Retinal pigment epithelial cell (primary cell): ENCODE measurements at regions not wholly inside any gene's neighbourhood (a gene's known extent, or its start where the extent isn't known, plus 50 kb on each side); places are given as distances from the start of the nearest gene placed in this dataset.
"Not testable (repeated sequence)": the region's sequence is repeated elsewhere in the genome, so short reads cannot be mapped to it uniquely, and the experiment has no call there.

ENCODE experiments used
- DNase-seq: peaks from one replicate; pipeline ENCODE4 v3.0.0-alpha.2; 2010; ENCODE audit warnings: low read depth
- H3K4me3 ChIP-seq: 2 replicates; pipeline ENCODE4 v1.5.1; 2011; ENCODE audit warnings: mild to moderate bottlenecking, low read length, control low read depth, moderate library complexity
- CTCF ChIP-seq: conservative IDR thresholded peaks from 2 replicates; pipeline ENCODE4 v1.5.1; 2011; ENCODE audit warnings: low read depth, low read length, control low read depth, inconsistent platforms

- DNase-seq: no peak
- H3K4me3 ChIP-seq: no peak overlapping the region
- TF ChIP-seq CTCF: no peak
These were observed 119.0 kb upstream of the PRSS16 start for GRCh38 chr6:27128311-27129094.

GRCh38 chr6:27129095-27129815 lies 118.2 kb upstream of the PRSS16 start:
- DNase-seq: no peak
- no peak overlapping the region for H3K4me3 ChIP-seq
- no peak for TF ChIP-seq CTCF

GRCh38 chr6:27129917-27130316 lies 117.6 kb upstream of the PRSS16 start:
- TF ChIP-seq CTCF: no peak
- H3K4me3 ChIP-seq: no peak overlapping the region
- no peak for DNase-seq

GRCh38 chr6:27130668-27131428 lies 116.7 kb upstream of the PRSS16 start:
- no peak for TF ChIP-seq CTCF
- no peak for DNase-seq
- peak overlapping the region; percentile 53 for H3K4me3 ChIP-seq

GRCh38 chr6:27132282-27132531 lies 115.3 kb upstream of the PRSS16 start:
- H3K4me3 ChIP-seq: peak overlapping the region; percentile 53
- not testable (repeated sequence) for DNase-seq

- DNase-seq: peak; percentile 100
- H3K4me3 ChIP-seq: peak overlapping the region; percentile 67
- no peak for TF ChIP-seq CTCF
These were observed 114.8 kb upstream of the PRSS16 start for GRCh38 chr6:27132532-27133280.
